SK-N-MC (cell line): ENCODE measurements at regions not wholly inside any gene's neighbourhood (a gene's known extent, or its start where the extent isn't known, plus 50 kb on each side); places are given as distances from the start of the nearest gene placed in this dataset.

ENCODE experiments used
- DNase-seq: peaks from one replicate; pipeline ENCODE4 v3.0.0-alpha.2; 2011; ENCODE audit warnings: low read depth, low spot score
- H3K27ac ChIP-seq: fragments of 200-600 bp; sonication (generic); 2 replicates; pipeline ENCODE4 v1.5.1; 2016; ENCODE audit warnings: mixed run types
- H3K36me3 ChIP-seq: fragments of 200-600 bp; sonication (generic); 2 replicates; pipeline ENCODE4 v1.6.1; 2017; ENCODE audit warnings: antibody characterized with exemption, low read length, mixed read lengths; ENCODE audit not compliant: insufficient read depth
- H3K4me3 ChIP-seq: fragments of 200-600 bp; sonication (generic); 2 replicates; pipeline ENCODE4 v1.5.1; 2016
- H3K9ac ChIP-seq: fragments of 200-600 bp; sonication (generic); 2 replicates; pipeline ENCODE4 v1.8.0; 2017; ENCODE audit warnings: mixed run types, mixed read lengths; ENCODE audit not compliant: insufficient read length
- H3K9me3 ChIP-seq: fragments of 200-600 bp; sonication (generic); 2 replicates; pipeline ENCODE4 v1.6.1; 2017; ENCODE audit warnings: low read depth, mild to moderate bottlenecking, antibody characterized with exemption, low read length, moderate library complexity, mixed read lengths
- EZH2 ChIP-seq: fragments of 200-600 bp; sonication (generic); IDR thresholded peaks from one replicate; pipeline ENCODE4 v1.6.1; 2017; ENCODE audit warnings: antibody characterized with exemption
- FOXP2 ChIP-seq: optimal IDR thresholded peaks from 2 replicates; pipeline ENCODE3; 2011; ENCODE audit warnings: mild to moderate bottlenecking, moderate library complexity; ENCODE audit not compliant: insufficient read depth; ENCODE audit errors: extremely low read length, control extremely low read depth
- POLR2AphosphoS5 ChIP-seq: IDR thresholded peaks from 2 replicates; pipeline ENCODE4 v1.6.1; 2012; ENCODE audit warnings: mild to moderate bottlenecking, low read depth, low read length, borderline replicate concordance

GRCh38 chr18:40821596-40822243, 1133.3 kb upstream of the PIK3C3 start:
- no peak overlapping the region for H3K4me3 ChIP-seq
- no peaks in the 10 kb centered on the region for H3K36me3 ChIP-seq
- no peak overlapping the region for H3K27ac ChIP-seq
- no peaks in the 10 kb centered on the region for H3K9me3 ChIP-seq
- H3K9ac ChIP-seq, result no peak overlapping the region
- TF ChIP-seq POLR2AphosphoS5, result no peak
- no peak for TF ChIP-seq FOXP2
- TF ChIP-seq EZH2, result no peak
- no peak for DNase-seq

- Histone ChIP-seq H3K27ac (no peak overlapping the region), H3K9ac (no peak overlapping the region), H3K4me3 (no peak overlapping the region), H3K36me3 (no peaks in the 10 kb centered on the region), H3K9me3 (no peaks in the 10 kb centered on the region)
- no peak for TF ChIP-seq FOXP2
- no peak for TF ChIP-seq POLR2AphosphoS5
- no peak for TF ChIP-seq EZH2
- DNase-seq, result no peak
These were observed 1142.0 kb upstream of the PIK3C3 start for GRCh38 chr18:40812981-40813515.

GRCh38 chr18:40810372-40810771, 1144.7 kb upstream of the PIK3C3 start:
- no peaks in the 10 kb centered on the region for H3K9me3 ChIP-seq
- no peak overlapping the region for H3K9ac ChIP-seq
- H3K36me3 ChIP-seq, result no peaks in the 10 kb centered on the region
- H3K27ac ChIP-seq, result no peak overlapping the region
- DNase-seq, result no peak
- H3K4me3 ChIP-seq, result no peak overlapping the region
- TF ChIP-seq POLR2AphosphoS5 (no peak), EZH2 (no peak), FOXP2 (no peak)

- TF ChIP-seq EZH2 (no peak), FOXP2 (no peak), POLR2AphosphoS5 (no peak)
- no peaks in the 10 kb centered on the region for H3K9me3 ChIP-seq
These were observed 1165.7 kb upstream of the PIK3C3 start for GRCh38 chr18:40789286-40789685.

GRCh38 chr18:40782453-40783130, 1172.4 kb upstream of the PIK3C3 start:
- Histone ChIP-seq H3K36me3 (no peaks in the 10 kb centered on the region), H3K27ac (no peak overlapping the region), H3K4me3 (no peak overlapping the region), H3K9me3 (no peaks in the 10 kb centered on the region), H3K9ac (no peak overlapping the region)
- no peak for DNase-seq
- no peak for TF ChIP-seq FOXP2
- TF ChIP-seq POLR2AphosphoS5, result no peak
- no peak for TF ChIP-seq EZH2

More at GRCh38 chr18:40789286-40789685, 1165.7 kb upstream of the PIK3C3 start:
- no peaks in the 10 kb centered on the region for H3K36me3 ChIP-seq
- no peak for DNase-seq
- no peak overlapping the region for H3K9ac ChIP-seq
- no peak overlapping the region for H3K4me3 ChIP-seq
- H3K27ac ChIP-seq, result no peak overlapping the region

- no peaks in the 10 kb centered on the region for H3K9me3 ChIP-seq
- TF ChIP-seq EZH2 (no peak), POLR2AphosphoS5 (no peak), FOXP2 (no peak)
- H3K4me3 ChIP-seq, result no peak overlapping the region
- DNase-seq, result no peak
- no peaks in the 10 kb centered on the region for H3K36me3 ChIP-seq
- H3K27ac ChIP-seq, result no peak overlapping the region
- H3K9ac ChIP-seq, result no peak overlapping the region
These were observed 1185.2 kb upstream of the PIK3C3 start for GRCh38 chr18:40769786-40770185.

- Histone ChIP-seq H3K27ac (no peak overlapping the region), H3K36me3 (no peaks in the 10 kb centered on the region), H3K9me3 (no peaks in the 10 kb centered on the region), H3K4me3 (no peak overlapping the region), H3K9ac (no peak overlapping the region)
- DNase-seq, result no peak
- TF ChIP-seq FOXP2 (no peak), EZH2 (no peak), POLR2AphosphoS5 (no peak)
These were observed 1194.8 kb upstream of the PIK3C3 start for GRCh38 chr18:40760251-40760650.

GRCh38 chr18:40754477-40754876, 1200.6 kb upstream of the PIK3C3 start:
- no peaks in the 10 kb centered on the region for H3K9me3 ChIP-seq
- TF ChIP-seq POLR2AphosphoS5, result no peak
- H3K4me3 ChIP-seq, result no peak overlapping the region
- DNase-seq, result no peak
- H3K27ac ChIP-seq, result no peak overlapping the region
- no peak overlapping the region for H3K9ac ChIP-seq
- no peaks in the 10 kb centered on the region for H3K36me3 ChIP-seq
